D341Med (cell line): ENCODE measurements at regions not wholly inside any gene's neighbourhood (a gene's known extent, or its start where the extent isn't known, plus 50 kb on each side); places are given as distances from the start of the nearest gene placed in this dataset.
"Not testable (repeated sequence)": the region's sequence is repeated elsewhere in the genome, so short reads cannot be mapped to it uniquely, and the experiment has no call there.

Experiments
- DNase-seq: peaks from one replicate; pipeline ENCODE4 v3.0.0; 2012; ENCODE audit warnings: low spot score

GRCh38 chr18:40249390-40250080 lies 1705.5 kb upstream of the PIK3C3 start:
- DNase-seq = no peak

DNA sequence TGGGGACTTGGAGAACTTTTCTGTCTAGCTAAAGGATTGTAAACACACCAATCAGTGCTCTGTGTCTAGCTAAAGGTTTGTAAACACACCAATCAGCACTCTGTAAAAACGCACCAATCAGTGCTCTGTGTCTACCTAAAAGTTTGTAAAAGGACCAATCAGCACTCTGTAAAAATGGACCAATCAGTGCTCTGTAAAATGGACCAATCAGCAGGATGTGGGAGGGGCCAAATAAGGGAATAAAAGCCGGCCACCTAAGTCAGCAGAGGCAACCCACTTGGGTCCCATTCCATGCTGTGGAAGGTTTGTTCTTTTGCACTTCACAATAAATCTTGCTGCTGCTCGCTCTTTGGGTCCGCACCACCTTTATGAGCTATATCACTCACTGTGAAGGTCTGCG lies 1709.4 kb upstream of the PIK3C3 start:
- DNase-seq = not testable (repeated sequence)

DNA sequence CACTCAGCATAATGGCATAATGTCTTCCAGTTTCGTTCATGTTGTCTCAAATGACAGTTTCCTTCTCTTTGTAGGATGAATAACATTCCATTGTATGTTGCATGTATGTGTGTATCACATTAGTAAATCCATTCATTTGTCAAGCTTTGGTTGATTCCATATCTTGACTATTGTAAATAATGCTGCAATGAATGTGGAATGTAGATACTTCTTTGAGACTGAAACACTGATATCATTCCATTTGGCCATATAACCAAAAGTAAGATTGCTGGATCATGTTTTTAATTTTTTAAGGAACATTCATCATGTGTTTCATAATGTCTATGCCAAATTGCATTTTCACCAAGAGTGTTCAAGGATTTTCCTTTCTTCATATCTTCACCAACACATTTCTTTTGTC lies 1711.4 kb upstream of the PIK3C3 start:
- DNase-seq = no peak

DNA sequence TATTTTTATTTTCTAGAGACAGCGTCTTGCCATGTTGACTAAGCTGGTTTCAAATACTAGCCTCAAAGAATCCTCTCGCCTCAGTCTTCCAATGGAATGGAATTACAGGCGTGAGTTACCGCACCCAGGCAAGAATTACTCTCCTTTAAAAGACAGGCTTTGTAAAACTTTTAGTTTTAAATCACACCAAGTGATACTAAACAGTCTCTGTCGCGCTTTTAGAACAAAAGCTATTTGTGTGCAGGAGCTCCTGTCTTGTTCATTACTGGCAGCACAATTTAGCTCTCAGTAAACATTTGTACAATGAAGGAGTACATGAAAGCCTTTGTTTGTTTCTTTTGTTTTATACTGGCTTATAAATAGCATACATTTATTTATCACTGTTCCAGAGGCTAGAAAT lies 1719.2 kb upstream of the PIK3C3 start:
- DNase-seq = no peak

DNA sequence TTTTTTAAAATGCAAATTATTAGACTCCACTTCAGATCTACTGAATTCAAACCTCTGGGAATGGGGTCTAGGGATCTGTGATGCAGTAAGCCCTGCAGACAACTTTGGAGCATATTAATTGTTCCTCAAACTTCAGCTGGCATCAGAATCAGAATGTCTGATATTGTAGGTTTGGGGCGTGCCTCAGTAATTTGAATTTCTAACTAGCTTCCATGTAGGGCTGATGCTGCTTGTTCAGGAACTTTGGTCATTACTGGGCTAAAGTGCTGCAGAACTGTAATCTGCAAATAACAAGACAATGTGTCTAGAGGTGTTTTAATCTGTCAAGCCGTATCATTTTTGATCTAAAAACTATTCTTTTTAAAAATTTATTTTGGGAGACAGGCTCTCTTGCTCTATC lies 1719.7 kb upstream of the PIK3C3 start:
- DNase-seq = no peak

GRCh38 chr18:40233931-40234616 lies 1721.0 kb upstream of the PIK3C3 start:
- DNase-seq = no peak

DNA sequence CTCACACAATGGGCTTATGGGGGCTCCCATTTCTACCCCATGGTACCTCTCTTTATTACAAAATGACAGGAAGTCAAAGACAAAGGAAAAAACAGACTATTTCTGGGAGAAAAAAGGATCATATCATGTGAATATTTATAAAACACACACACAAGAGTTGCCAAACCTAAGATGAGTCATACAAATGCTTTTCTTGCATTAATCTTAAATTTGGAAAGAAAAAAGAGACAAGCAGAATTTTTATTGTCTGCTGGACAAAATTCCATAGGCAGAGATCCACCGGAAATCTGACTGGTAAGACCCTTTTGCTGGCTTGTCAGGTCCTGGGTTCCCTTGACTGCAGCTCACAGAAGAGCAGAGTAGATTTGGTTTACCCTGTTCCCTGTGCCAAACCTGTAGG lies 1732.3 kb upstream of the PIK3C3 start:
- no peak for DNase-seq

- no peak for DNase-seq
These were observed 1738.2 kb upstream of the PIK3C3 start for GRCh38 chr18:40216856-40217255.

- no peak for DNase-seq
These were observed 1739.1 kb upstream of the PIK3C3 start for GRCh38 chr18:40215979-40216378.

- no peak for DNase-seq
These were observed 1744.3 kb upstream of the PIK3C3 start for GRCh38 chr18:40210696-40211095.

DNA sequence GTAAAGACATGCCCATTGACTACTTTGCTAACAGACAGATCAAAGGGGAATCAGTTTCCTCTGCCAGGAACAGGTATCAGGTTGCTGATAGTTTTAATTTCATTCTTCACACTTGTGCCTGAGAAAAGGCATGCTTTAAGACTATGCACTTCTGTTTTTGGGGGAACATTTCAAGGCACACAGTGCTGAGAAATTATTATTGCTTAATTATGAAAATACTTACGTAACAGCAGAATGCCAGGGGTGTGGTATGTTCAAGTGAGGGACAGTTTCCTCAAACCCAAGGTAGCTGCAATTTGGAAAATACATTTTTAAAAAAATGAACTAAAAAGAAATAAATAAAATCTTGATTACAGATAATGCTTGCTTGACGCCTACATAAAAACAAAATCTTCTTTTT lies 1746.1 kb upstream of the PIK3C3 start:
- DNase-seq = no peak

GRCh38 chr18:40197711-40198110 lies 1757.3 kb upstream of the PIK3C3 start:
- no peak for DNase-seq

DNA sequence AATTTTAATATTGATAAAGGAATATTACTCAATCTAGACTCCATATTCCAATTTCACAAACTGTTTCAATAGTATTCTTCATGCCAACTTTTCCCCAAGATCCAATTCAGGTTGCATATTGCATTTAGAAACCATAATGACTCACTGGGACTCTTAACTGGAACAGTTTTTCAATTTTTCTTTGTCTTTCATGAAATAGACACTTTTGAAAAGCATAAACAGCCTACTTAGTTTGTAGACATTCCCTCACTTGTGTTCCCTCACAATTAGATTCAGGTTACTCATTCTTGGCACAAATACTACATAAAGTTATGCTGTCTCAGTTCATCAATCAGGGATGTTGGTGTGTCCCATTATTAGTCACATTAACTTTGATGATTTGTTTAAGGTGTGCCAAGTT lies 1768.4 kb upstream of the PIK3C3 start:
- DNase-seq = no peak

- DNase-seq = no peak
These were observed 1775.1 kb upstream of the PIK3C3 start for GRCh38 chr18:40179729-40180461.

GRCh38 chr18:40168026-40168425 lies 1787.0 kb upstream of the PIK3C3 start:
- no peak for DNase-seq

- DNase-seq = no peak
These were observed 1791.8 kb upstream of the PIK3C3 start for GRCh38 chr18:40163254-40163653.

DNA sequence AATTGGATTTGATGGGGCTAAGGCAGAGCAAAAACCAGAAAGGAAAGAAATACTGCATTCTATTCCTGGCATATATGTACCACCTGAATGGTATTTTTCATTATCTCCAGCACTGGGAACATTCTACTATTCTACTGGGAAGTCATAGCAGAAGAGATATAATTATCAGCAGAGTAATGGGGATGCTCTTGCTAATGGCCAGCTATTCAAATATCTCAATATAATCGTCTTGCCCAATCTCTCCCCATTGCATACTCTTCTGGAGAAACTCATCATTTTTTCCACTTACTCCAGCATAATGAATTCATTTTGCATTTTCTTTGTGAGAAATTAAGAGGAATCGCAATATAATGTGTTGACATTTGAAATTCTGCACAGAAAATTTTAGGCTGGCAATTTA lies 1794.7 kb upstream of the PIK3C3 start:
- DNase-seq = no peak

GRCh38 chr18:40159141-40160017 lies 1795.7 kb upstream of the PIK3C3 start:
- DNase-seq = peak; percentile 48

DNA sequence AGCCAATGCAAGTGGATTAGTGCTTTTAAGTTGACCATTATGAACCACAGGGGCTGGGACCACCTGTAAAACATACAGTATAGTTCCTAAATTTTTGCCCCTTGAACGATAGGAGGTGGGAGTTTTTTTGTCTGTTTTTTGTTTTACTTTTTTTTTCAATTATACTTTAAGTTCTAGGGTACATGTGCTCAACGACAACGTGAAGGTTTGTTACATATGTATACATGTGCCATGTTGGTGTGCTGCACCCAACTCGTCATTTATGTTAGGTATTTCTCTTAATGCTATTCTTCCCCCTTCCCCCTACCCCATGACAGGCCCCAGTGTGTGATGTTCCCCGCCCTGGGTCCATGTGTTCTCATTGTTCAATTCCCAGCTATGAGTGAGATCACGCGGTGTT lies 1797.9 kb upstream of the PIK3C3 start:
- no peak for DNase-seq

DNA sequence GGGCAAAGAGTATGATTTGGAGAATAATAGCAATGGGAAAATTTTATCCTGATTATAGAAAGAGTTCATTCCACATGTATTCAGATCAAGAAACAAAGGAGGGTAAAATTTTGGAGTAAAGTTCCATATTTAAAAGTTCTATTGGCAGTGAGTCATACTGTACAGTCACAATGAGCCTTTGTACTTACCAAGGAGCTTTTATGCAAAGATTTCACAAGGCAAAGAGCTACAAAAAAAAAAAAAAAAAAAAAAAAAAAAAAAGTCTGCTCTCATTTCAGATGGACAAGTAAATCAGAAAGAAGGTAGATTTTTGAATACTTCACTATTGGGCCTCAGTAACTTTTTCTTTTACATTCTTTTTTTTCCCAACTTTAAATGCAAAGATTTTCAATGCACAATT lies 1802.2 kb upstream of the PIK3C3 start:
- no peak for DNase-seq

GRCh38 chr18:40148960-40149359 lies 1806.1 kb upstream of the PIK3C3 start:
- DNase-seq = peak; percentile 25

DNA sequence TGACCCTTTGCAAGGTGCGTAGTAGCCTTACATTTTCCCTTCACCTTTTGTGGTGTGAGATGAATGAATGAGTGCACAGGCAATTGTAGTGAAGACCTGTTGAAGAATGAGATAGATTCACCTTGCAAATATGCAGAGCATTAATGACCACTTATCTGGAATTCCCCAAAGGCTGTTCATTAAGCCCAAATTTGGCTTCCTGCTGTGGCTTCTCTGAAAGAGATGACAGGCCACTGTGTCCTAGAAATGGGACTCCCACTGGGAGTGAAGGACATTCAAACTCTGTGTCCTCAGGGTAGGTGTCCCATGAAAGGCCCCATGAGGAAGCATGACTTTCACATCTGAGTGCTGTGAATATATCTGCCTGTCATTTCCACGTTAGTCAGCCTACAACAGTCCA lies 1821.8 kb upstream of the PIK3C3 start:
- no peak for DNase-seq
